HepG2 (cell line): ENCODE measurements at regions not wholly inside any gene's neighbourhood (a gene's known extent, or its start where the extent isn't known, plus 50 kb on each side); places are given as distances from the start of the nearest gene placed in this dataset.

Experiments
- ATAC-seq: fragments of 200-7000 bp; cut with Tn5 transposase; 3 replicates; pipeline ENCODE4 v1.9.1; 2020; ENCODE audit warnings: mild to moderate bottlenecking, moderate library complexity
- BruUV-seq: library from RNA; stranded (reverse); fragments of 400-500 nt; replicated peaks from 2 replicates; lab custom pipeline; 2021; lab: Mats Ljungman, UMichigan
- CTCF ChIA-PET: fragments of 300-600 bp; formaldehyde crosslinking; extraction: SDS; loops from one replicate; lab custom pipeline; 2021; ENCODE audit warnings: low total read pairs, inconsistent platforms, low intra/inter-chr PET ratio; lab: Yijun Ruan, JAX
- POLR2A ChIA-PET: fragments of 350-600 bp; sonication (Branson Sonifier 250); formaldehyde crosslinking; loops from one replicate; lab custom pipeline; 2020; ENCODE audit warnings: antibody characterized with exemption, inconsistent platforms; lab: Yijun Ruan, JAX
- DNase-seq: peaks from one replicate; pipeline ENCODE4 v3.0.0-alpha.2; 2015; ENCODE audit warnings: low spot score
- FAIRE-seq: peaks from 3 replicates; lab custom pipeline; 2011; peaks lifted over from hg19 to GRCh38; lab: Jason Lieb, UNC
- H2AFZ ChIP-seq: one replicate; pipeline ENCODE4 v1.6.1; 2011; ENCODE audit warnings: low read length, inconsistent platforms
- H3K27ac ChIP-seq: fragments of 300-600 bp; 3 replicates; pipeline ENCODE4 v1.8.0; 2011; ENCODE audit warnings: mixed run types, mild to moderate bottlenecking, mixed read lengths, low read length, inconsistent platforms; ENCODE audit not compliant: insufficient read depth; ENCODE audit errors: extremely low read length
- H3K27me3 ChIP-seq, 2 experiments: fragments of 200-600 bp in 1 of 2; 2 replicates in 1 of 2; 3 replicates in 1 of 2; pipeline versions ENCODE4 v1.6.0 to v1.8.0; 2011; ENCODE audit warnings: low read length in 2 of 2, mild to moderate bottlenecking in 2 of 2, moderate library complexity in 2 of 2, inconsistent platforms in 1 of 2; ENCODE audit not compliant: insufficient read depth in 2 of 2, control insufficient read depth in 1 of 2
- H3K36me3 ChIP-seq, 2 experiments: fragments of 200-600 bp in 1 of 2; replicated peaks in 1 of 2; 2 replicates in 1 of 2; 3 replicates in 1 of 2; pipeline versions ENCODE4 v1.5.1 to v1.8.0; 2011; ENCODE audit warnings: low read length in 2 of 2, inconsistent platforms in 1 of 2; ENCODE audit not compliant: insufficient read depth in 2 of 2, control insufficient read depth in 1 of 2
- H3K4me1 ChIP-seq: 2 replicates; pipeline ENCODE4 v1.5.1; 2012; ENCODE audit warnings: low read length, inconsistent platforms; ENCODE audit not compliant: insufficient read depth
- H3K4me2 ChIP-seq: 2 replicates; pipeline ENCODE4 v1.6.0; 2011; ENCODE audit warnings: low read depth, low read length, inconsistent platforms
- H3K4me3 ChIP-seq, 3 experiments: fragments of 200-600 bp in 1 of 3; sonication (generic), shearing (Covaris generic) in 1 of 3; replicated peaks in 1 of 3; 2 replicates each; pipeline ENCODE4 v1.5.1; 2011 to 2016; ENCODE audit warnings: low read length in 3 of 3, inconsistent platforms in 2 of 3, low read depth in 2 of 3, mild to moderate bottlenecking in 2 of 3, control low read depth in 1 of 3, mixed read lengths in 1 of 3; ENCODE audit not compliant: insufficient read depth in 1 of 3
- H3K79me2 ChIP-seq: one replicate; pipeline ENCODE4 v1.6.1; 2011; ENCODE audit warnings: low read length, inconsistent platforms; ENCODE audit not compliant: insufficient read depth
- H3K9ac ChIP-seq: 2 replicates; pipeline ENCODE4 v1.6.0; 2011; ENCODE audit warnings: mild to moderate bottlenecking, low read depth, low read length, inconsistent platforms; ENCODE audit not compliant: insufficient read depth
- H3K9me3 ChIP-seq: 2 replicates; pipeline ENCODE4 v1.5.1; 2012; ENCODE audit warnings: mild to moderate bottlenecking, low read length
- H4K20me1 ChIP-seq: 2 replicates; pipeline ENCODE4 v1.6.0; 2011; ENCODE audit warnings: inconsistent platforms, mild to moderate bottlenecking, low read length, moderate library complexity; ENCODE audit not compliant: insufficient read depth
- LCORL ChIP-seq, 2 experiments: fragments of 450-650 bp in 1 of 2; sonication (generic) in 1 of 2; formaldehyde crosslinking in 1 of 2; IDR thresholded peaks; 2 replicates each; pipeline versions ENCODE4 v1.5.0 to v1.6.1; 2017 to 2020; ENCODE audit warnings: antibody characterized with exemption in 1 of 2, missing genetic modification reagents in 1 of 2
- MTA3 ChIP-seq: sonication (generic); formaldehyde crosslinking; IDR thresholded peaks from 2 replicates; pipeline ENCODE4 v1.4.0; 2020; ENCODE audit warnings: missing genetic modification reagents
- ZNF260 ChIP-seq: sonication (generic); formaldehyde crosslinking; IDR thresholded peaks from 2 replicates; pipeline ENCODE4 v1.4.0; 2020; ENCODE audit warnings: missing genetic modification reagents, low read depth, mild to moderate bottlenecking, borderline replicate concordance
- ZZZ3 ChIP-seq: sonication (generic); formaldehyde crosslinking; IDR thresholded peaks from 2 replicates; pipeline ENCODE4 v1.4.0; 2020; ENCODE audit warnings: missing genetic modification reagents, mild to moderate bottlenecking, borderline replicate concordance
- WGBS: methylation state at CpG from one replicate; pipeline ENCODE4 v1.1.6; 2017; ENCODE audit warnings: low lambda C conversion rate; 5-methylcytosine and 5-hydroxymethylcytosine counted together
- in situ Hi-C: cut with HindIII; loops from 2 replicates; pipeline ENCODE4 v1.10.0; 2017; ENCODE audit warnings: low pct_unique_long_range_greater_than_20kb; ENCODE audit not compliant: extremely low pct_ligation_motif_present
- intact Hi-C: fragments of 100-400 bp; cut with micrococcal nuclease; formaldehyde crosslinking; loops from one replicate; pipeline ENCODE4 v1.10.0; 2022; ENCODE audit not compliant: unreplicated experiment
- TF ChIP-seq, protein P1 (sequence below): sonication (generic); formaldehyde crosslinking; IDR thresholded peaks from 2 replicates; pipeline ENCODE4 v1.4.0; 2020; ENCODE audit warnings: low read depth, missing genetic modification reagents
- TF ChIP-seq, protein P2 (sequence below): IDR thresholded peaks from 2 replicates; pipeline ENCODE4 v1.6.1; 2018; ENCODE audit warnings: missing genetic modification reagents, mild to moderate bottlenecking, missing compliant biosample characterization
- TF ChIP-seq, protein P3 (sequence below): sonication (generic); formaldehyde crosslinking; IDR thresholded peaks from 2 replicates; pipeline ENCODE4 v1.4.0; 2020; ENCODE audit warnings: missing genetic modification reagents

DNA sequence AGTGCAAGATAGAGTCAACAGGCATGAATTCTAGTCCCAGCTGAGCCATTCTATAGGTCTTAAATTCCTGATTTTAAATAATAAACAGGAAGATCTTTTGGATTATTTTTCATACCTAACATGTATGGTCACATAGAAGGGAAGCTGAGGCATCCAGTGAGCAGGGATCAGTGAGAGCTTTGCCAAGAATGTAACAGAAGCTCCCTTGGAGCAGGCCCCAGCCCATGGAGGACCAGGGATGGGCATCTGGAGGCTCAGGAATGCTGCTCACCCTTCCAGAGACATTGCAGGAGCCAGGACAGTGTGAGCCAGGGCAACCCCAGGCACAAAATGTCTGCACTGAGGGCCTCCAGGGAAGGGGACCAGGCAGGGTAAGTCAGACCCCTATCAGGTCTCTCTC lies 54.4 kb upstream of the KCND3 start (continued):
- TF ChIP-seq, protein P1, sequence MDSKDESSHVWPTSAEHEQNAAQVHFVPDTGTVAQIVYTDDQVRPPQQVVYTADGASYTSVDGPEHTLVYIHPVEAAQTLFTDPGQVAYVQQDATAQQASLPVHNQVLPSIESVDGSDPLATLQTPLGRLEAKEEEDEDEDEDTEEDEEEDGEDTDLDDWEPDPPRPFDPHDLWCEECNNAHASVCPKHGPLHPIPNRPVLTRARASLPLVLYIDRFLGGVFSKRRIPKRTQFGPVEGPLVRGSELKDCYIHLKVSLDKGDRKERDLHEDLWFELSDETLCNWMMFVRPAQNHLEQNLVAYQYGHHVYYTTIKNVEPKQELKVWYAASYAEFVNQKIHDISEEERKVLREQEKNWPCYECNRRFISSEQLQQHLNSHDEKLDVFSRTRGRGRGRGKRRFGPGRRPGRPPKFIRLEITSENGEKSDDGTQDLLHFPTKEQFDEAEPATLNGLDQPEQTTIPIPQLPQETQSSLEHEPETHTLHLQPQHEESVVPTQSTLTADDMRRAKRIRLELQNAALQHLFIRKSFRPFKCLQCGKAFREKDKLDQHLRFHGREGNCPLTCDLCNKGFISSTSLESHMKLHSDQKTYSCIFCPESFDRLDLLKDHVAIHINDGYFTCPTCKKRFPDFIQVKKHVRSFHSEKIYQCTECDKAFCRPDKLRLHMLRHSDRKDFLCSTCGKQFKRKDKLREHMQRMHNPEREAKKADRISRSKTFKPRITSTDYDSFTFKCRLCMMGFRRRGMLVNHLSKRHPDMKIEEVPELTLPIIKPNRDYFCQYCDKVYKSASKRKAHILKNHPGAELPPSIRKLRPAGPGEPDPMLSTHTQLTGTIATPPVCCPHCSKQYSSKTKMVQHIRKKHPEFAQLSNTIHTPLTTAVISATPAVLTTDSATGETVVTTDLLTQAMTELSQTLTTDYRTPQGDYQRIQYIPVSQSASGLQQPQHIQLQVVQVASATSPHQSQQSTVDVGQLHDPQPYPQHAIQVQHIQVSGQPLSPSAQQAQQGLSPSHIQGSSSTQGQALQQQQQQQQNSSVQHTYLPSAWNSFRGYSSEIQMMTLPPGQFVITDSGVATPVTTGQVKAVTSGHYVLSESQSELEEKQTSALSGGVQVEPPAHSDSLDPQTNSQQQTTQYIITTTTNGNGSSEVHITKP (CRISPR knock-in tag), result no peak
- TF ChIP-seq ZZZ3 (CRISPR knock-in tag), result no peak
- TF ChIP-seq, protein P2, sequence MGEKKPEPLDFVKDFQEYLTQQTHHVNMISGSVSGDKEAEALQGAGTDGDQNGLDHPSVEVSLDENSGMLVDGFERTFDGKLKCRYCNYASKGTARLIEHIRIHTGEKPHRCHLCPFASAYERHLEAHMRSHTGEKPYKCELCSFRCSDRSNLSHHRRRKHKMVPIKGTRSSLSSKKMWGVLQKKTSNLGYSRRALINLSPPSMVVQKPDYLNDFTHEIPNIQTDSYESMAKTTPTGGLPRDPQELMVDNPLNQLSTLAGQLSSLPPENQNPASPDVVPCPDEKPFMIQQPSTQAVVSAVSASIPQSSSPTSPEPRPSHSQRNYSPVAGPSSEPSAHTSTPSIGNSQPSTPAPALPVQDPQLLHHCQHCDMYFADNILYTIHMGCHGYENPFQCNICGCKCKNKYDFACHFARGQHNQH (CRISPR knock-in tag), result no peak

DNA sequence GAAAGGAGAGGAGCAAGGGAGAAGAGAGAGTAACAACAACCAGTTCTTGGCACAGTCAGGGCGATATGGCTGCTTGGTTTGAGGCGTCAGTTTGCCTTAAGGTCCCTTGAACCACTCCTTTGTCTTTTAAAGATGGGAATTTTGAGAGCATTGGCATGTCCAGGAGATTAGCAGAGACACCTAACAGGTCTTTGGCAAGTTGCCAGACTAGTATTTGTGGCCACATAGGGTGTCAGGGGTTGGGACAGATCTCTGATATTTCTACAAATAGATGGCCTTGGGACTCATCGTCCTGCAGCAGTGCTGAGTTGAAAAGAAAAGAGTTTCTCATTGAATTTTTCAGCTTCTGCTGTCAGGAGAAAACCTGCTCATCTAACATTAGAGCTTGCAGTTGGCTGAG lies 55.3 kb upstream of the KCND3 start:
- 4% methylated on average over 3 of the region's 3 CpGs for WGBS

More for the DNA sequence above, 55.3 kb upstream of the KCND3 start:
- Histone ChIP-seq H4K20me1 (no peaks in the 10 kb centered on the region), H3K4me1 (no peaks in the 10 kb centered on the region), H3K79me2 (no peaks in the 10 kb centered on the region), H3K9ac (no peak overlapping the region), H3K9me3 (no peaks in the 10 kb centered on the region), H3K27ac (no peak overlapping the region), H3K36me3 (no peaks in the 10 kb centered on the region), H2AFZ (no peak overlapping the region), H3K4me2 (no peak overlapping the region), H3K4me3 (no peak overlapping the region), H3K27me3 (no peaks in the 10 kb centered on the region)
- no peak for TF ChIP-seq ZNF260 (CRISPR knock-in tag)
- TF ChIP-seq, protein P3, sequence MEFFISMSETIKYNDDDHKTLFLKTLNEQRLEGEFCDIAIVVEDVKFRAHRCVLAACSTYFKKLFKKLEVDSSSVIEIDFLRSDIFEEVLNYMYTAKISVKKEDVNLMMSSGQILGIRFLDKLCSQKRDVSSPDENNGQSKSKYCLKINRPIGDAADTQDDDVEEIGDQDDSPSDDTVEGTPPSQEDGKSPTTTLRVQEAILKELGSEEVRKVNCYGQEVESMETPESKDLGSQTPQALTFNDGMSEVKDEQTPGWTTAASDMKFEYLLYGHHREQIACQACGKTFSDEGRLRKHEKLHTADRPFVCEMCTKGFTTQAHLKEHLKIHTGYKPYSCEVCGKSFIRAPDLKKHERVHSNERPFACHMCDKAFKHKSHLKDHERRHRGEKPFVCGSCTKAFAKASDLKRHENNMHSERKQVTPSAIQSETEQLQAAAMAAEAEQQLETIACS (CRISPR knock-in tag), result no peak
- TF ChIP-seq LCORL (IDR thresholded peaks at IDR 0.05), result peak; percentile 64; the same call in 1 of the 2 replicates
- no peak for TF ChIP-seq LCORL (CRISPR knock-in tag; IDR thresholded peaks at IDR 0.05)
- no peak for TF ChIP-seq MTA3 (CRISPR knock-in tag)
- ATAC-seq (no peak), DNase-seq (no peak), FAIRE-seq (no peak)
- intact Hi-C loops (no loop called here), in situ Hi-C loops (no loop called here)
- ChIA-PET POLR2A (no interaction called here), CTCF (no interaction called here)
- no TSS peak for BruUV-seq
